IMR-90 (cell line): ENCODE measurements at regions not wholly inside any gene's neighbourhood (a gene's known extent, or its start where the extent isn't known, plus 50 kb on each side); places are given as distances from the start of the nearest gene placed in this dataset.

Experiments used
- ATAC-seq: fragments of 200-7000 bp; cut with Tn5 transposase; 2 replicates; pipeline ENCODE4 v1.9.1; 2020; ENCODE audit warnings: low read depth, mild to moderate bottlenecking, moderate library complexity
- BruUV-seq: library from RNA; stranded (reverse); fragments of 400-500 nt; replicated peaks from 2 replicates; lab custom pipeline; 2021; lab: Mats Ljungman, UMichigan
- CTCF ChIA-PET: fragments of 300-600 bp; formaldehyde crosslinking; extraction: SDS; loops from one replicate; lab custom pipeline; 2021; ENCODE audit warnings: antibody characterized with exemption; lab: Yijun Ruan, JAX
- POLR2A ChIA-PET: fragments of 300-600 bp; sonication (Branson Sonifier 250); formaldehyde crosslinking; loops from one replicate; lab custom pipeline; 2022; ENCODE audit warnings: antibody characterized with exemption; ENCODE audit not compliant: unreplicated experiment; lab: Charles Lee
- DNase-seq: peaks from one replicate; pipeline ENCODE4 v3.0.0; 2013
- H2AFZ ChIP-seq: replicated peaks from 2 replicates; pipeline ENCODE3; 2013; ENCODE audit warnings: low read length, mild to moderate bottlenecking; ENCODE audit not compliant: poor library complexity
- H2AK5ac ChIP-seq: 2 replicates; pipeline ENCODE4 v1.6.1; 2013; ENCODE audit warnings: low read depth, low read length, inconsistent platforms
- H2AK9ac ChIP-seq: replicated peaks from 2 replicates; pipeline ENCODE3; 2013; ENCODE audit warnings: mild to moderate bottlenecking, low read depth, low read length, moderate library complexity; ENCODE audit not compliant: poor library complexity
- H2BK120ac ChIP-seq: 2 replicates; pipeline ENCODE4 v1.6.1; 2013; ENCODE audit warnings: low read depth, low read length, inconsistent platforms
- H2BK15ac ChIP-seq: 3 replicates; pipeline ENCODE4 v1.6.1; 2013; ENCODE audit warnings: low read depth, low read length, inconsistent platforms
- H2BK20ac ChIP-seq: 2 replicates; pipeline ENCODE4 v1.6.1; 2013; ENCODE audit warnings: low read depth, mild to moderate bottlenecking, inconsistent platforms, low read length, moderate library complexity
- H2BK5ac ChIP-seq: 2 replicates; pipeline ENCODE4 v1.6.1; 2013; ENCODE audit warnings: mild to moderate bottlenecking, low read depth, low read length, inconsistent platforms; ENCODE audit not compliant: poor library complexity, severe bottlenecking
- H3K14ac ChIP-seq: replicated peaks from 2 replicates; pipeline ENCODE4 v1.6.1; 2013; ENCODE audit warnings: low read depth, low read length, inconsistent platforms
- H3K18ac ChIP-seq: 2 replicates; pipeline ENCODE4 v1.6.1; 2013; ENCODE audit warnings: low read depth, low read length, control low read depth
- H3K23ac ChIP-seq: 2 replicates; pipeline ENCODE4 v1.6.1; 2013; ENCODE audit warnings: low read depth, low read length, inconsistent platforms
- H3K27ac ChIP-seq: 2 replicates; pipeline ENCODE4 v1.5.1; 2013; ENCODE audit warnings: mild to moderate bottlenecking, control low read depth, low read length; ENCODE audit not compliant: insufficient read depth
- H3K27me3 ChIP-seq: 2 replicates; pipeline ENCODE4 v1.6.1; 2013; ENCODE audit warnings: low read length; ENCODE audit not compliant: control insufficient read depth, insufficient read depth
- H3K36me3 ChIP-seq: 2 replicates; pipeline ENCODE4 v1.6.1; 2013; ENCODE audit warnings: low read length, mixed read lengths; ENCODE audit not compliant: control insufficient read depth, insufficient read depth
- H3K4ac ChIP-seq: 2 replicates; pipeline ENCODE4 v1.6.1; 2013; ENCODE audit warnings: low read depth, low read length, inconsistent platforms
- H3K4me1 ChIP-seq: 2 replicates; pipeline ENCODE4 v1.6.1; 2013; ENCODE audit warnings: low read length, mixed read lengths; ENCODE audit not compliant: control insufficient read depth, insufficient read depth
- H3K4me2 ChIP-seq: 2 replicates; pipeline ENCODE4 v1.6.1; 2013; ENCODE audit warnings: low read depth, mild to moderate bottlenecking, control low read depth, low read length, moderate library complexity
- H3K4me3 ChIP-seq: 2 replicates; pipeline ENCODE4 v1.5.1; 2013; ENCODE audit warnings: low read depth, mild to moderate bottlenecking, control low read depth, low read length, moderate library complexity; ENCODE audit not compliant: insufficient read depth
- H3K56ac ChIP-seq: 2 replicates; pipeline ENCODE4 v1.6.1; 2013; ENCODE audit warnings: low read length, inconsistent platforms; ENCODE audit not compliant: insufficient read depth; ENCODE audit errors: extremely low read depth
- H3K79me1 ChIP-seq, 2 experiments: 2 replicates each; pipeline ENCODE4 v1.6.1; 2013; ENCODE audit warnings: low read length in 2 of 2, inconsistent platforms in 1 of 2, low read depth in 1 of 2
- H3K9ac ChIP-seq: 2 replicates; pipeline ENCODE4 v1.6.1; 2013; ENCODE audit warnings: low read depth, low read length, control low read depth
- H3K9me1 ChIP-seq: 2 replicates; pipeline ENCODE4 v1.6.1; 2013; ENCODE audit warnings: low read length, inconsistent platforms; ENCODE audit not compliant: insufficient read depth
- H3K9me3 ChIP-seq: 2 replicates; pipeline ENCODE4 v1.6.1; 2013; ENCODE audit warnings: low read length; ENCODE audit not compliant: control insufficient read depth, insufficient read depth
- H4K20me1 ChIP-seq: 2 replicates; pipeline ENCODE4 v1.6.1; 2013; ENCODE audit warnings: low read length, inconsistent platforms; ENCODE audit not compliant: insufficient read depth
- H4K5ac ChIP-seq: 2 replicates; pipeline ENCODE4 v1.6.1; 2013; ENCODE audit warnings: mild to moderate bottlenecking, low read depth, low read length, control low read depth
- H4K8ac ChIP-seq, 2 experiments: 2 replicates each; pipeline ENCODE4 v1.6.1; 2013; ENCODE audit warnings: low read depth in 2 of 2, low read length in 2 of 2, control low read depth in 1 of 2, inconsistent platforms in 1 of 2
- H4K91ac ChIP-seq: 2 replicates; pipeline ENCODE4 v1.6.1; 2013; ENCODE audit warnings: low read depth, low read length, inconsistent platforms; ENCODE audit not compliant: insufficient read depth
- CTCF ChIP-seq: conservative IDR thresholded peaks from 2 replicates; pipeline ENCODE4 v1.5.1; 2012; ENCODE audit warnings: mild to moderate bottlenecking, low read depth, low read length, improper control_type of control experiment
- FOS ChIP-seq: fragments of 150-350 bp; IDR thresholded peaks from 2 replicates; pipeline ENCODE4 v1.6.1; 2016; ENCODE audit warnings: low read depth, low read length
- MXI1 ChIP-seq: IDR thresholded peaks from 2 replicates; pipeline ENCODE4 v1.6.1; 2012; ENCODE audit warnings: low read depth, mild to moderate bottlenecking, low read length, moderate library complexity, borderline replicate concordance
- NFE2L2 ChIP-seq: fragments of 150-350 bp; IDR thresholded peaks from 2 replicates; pipeline ENCODE4 v1.6.1; 2016; ENCODE audit warnings: low read depth, mild to moderate bottlenecking, low read length
- POLR2A ChIP-seq: IDR thresholded peaks from 2 replicates; pipeline ENCODE4 v1.6.1; 2012; ENCODE audit warnings: mild to moderate bottlenecking, low read depth, low read length
- RFX5 ChIP-seq: IDR thresholded peaks from 2 replicates; pipeline ENCODE4 v1.8.0; 2012; ENCODE audit warnings: low read depth, mild to moderate bottlenecking, low read length, moderate library complexity
- WGBS, 2 experiments: methylation state at CpG; one replicate each; pipeline versions ENCODE4 v1.1.5 to v1.1.7; 2013; ENCODE audit warnings: missing lambda C conversion rate in 2 of 2; ENCODE audit not compliant: insufficient read length in 1 of 2; ENCODE audit errors: extremely low coverage in 2 of 2; 5-methylcytosine and 5-hydroxymethylcytosine counted together
- dilution Hi-C: fragments of 300-500 bp; cut with HindIII; formaldehyde crosslinking; loops from one replicate; pipeline ENCODE4 v1.14.3; 2018; ENCODE audit warnings: low sequenced_read_pairs; ENCODE audit not compliant: unreplicated experiment
- in situ Hi-C: fragments of 300-500 bp; cut with MboI; formaldehyde crosslinking; loops from 3 replicates; pipeline ENCODE4 v1.14.3; 2019; ENCODE audit warnings: low sequenced_read_pairs, inconsistent platforms, mixed read lengths
- intact Hi-C: fragments of 100-400 bp; cut with micrococcal nuclease; formaldehyde crosslinking; loops from 2 replicates; pipeline ENCODE4 v1.10.0; 2022

GRCh38 chr7:17176371-17177032 is 122.0 kb upstream of the AHR start:
- H2AFZ ChIP-seq = no peak overlapping the region
- no peak overlapping the region for H2BK15ac ChIP-seq
- H3K79me1 ChIP-seq = no peaks in the 10 kb centered on the region
- H3K4me2 ChIP-seq = no peak overlapping the region
- WGBS, 2 experiments = 100% methylated on average over 4 of the region's 11 CpGs; no CpG with 5 or more reads in 1 of the 2 experiments
- no peak overlapping the region for H3K4me3 ChIP-seq
- dilution Hi-C loops (no loop called here), in situ Hi-C loops (no loop called here), intact Hi-C loops (no loop called here)
- H3K14ac ChIP-seq = no peak overlapping the region
- H3K56ac ChIP-seq = no peak overlapping the region
- no peaks in the 10 kb centered on the region for H3K9me1 ChIP-seq
- H3K4ac ChIP-seq = no peak overlapping the region
- no peak overlapping the region for H2BK120ac ChIP-seq
- no peak overlapping the region for H2AK9ac ChIP-seq
- ChIA-PET CTCF (no interaction called here), POLR2A (no interaction called here)
- peak; percentile 1 for DNase-seq
- H2BK5ac ChIP-seq = no peak overlapping the region
- no peak overlapping the region for H4K91ac ChIP-seq
- no peaks in the 10 kb centered on the region for H4K20me1 ChIP-seq
- no peak overlapping the region for H4K5ac ChIP-seq
- BruUV-seq = no TSS peak
- H3K9me3 ChIP-seq = peaks cover 3% of the 10 kb centered on the region; the same call in 1 of the 2 replicates
- ATAC-seq = no peak
- no peak overlapping the region for H4K8ac ChIP-seq
- H3K36me3 ChIP-seq = no peaks in the 10 kb centered on the region
- H3K27me3 ChIP-seq = no peaks in the 10 kb centered on the region
- H3K9ac ChIP-seq = no peak overlapping the region
- H3K27ac ChIP-seq = no peak overlapping the region
- H2BK20ac ChIP-seq = no peak overlapping the region
- H3K4me1 ChIP-seq = no peaks in the 10 kb centered on the region
- no peak for TF ChIP-seq MXI1
- TF ChIP-seq RFX5 = no peak
- TF ChIP-seq NFE2L2 = no peak
- TF ChIP-seq FOS = no peak
- no peak for TF ChIP-seq POLR2A
- TF ChIP-seq CTCF = no peak
- no peak overlapping the region for H3K18ac ChIP-seq
- no peak overlapping the region for H2AK5ac ChIP-seq
- H3K23ac ChIP-seq = no peak overlapping the region
